Fibroblast of upper back skin (primary cell): ENCODE measurements at regions not wholly inside any gene's neighbourhood (a gene's known extent, or its start where the extent isn't known, plus 50 kb on each side); places are given as distances from the start of the nearest gene placed in this dataset.
"Not testable (repeated sequence)": the region's sequence is repeated elsewhere in the genome, so short reads cannot be mapped to it uniquely, and the experiment has no call there.

Experiments used
- DNase-seq: peaks from one replicate; pipeline ENCODE4 v3.0.0-alpha.2; 2013

- no peak for DNase-seq
Measured at GRCh38 chr9:29290516-29290915, 1717.2 kb upstream of the C9orf72 start.

GRCh38 chr9:29297592-29297991 is 1724.3 kb upstream of the C9orf72 start:
- DNase-seq = no peak

- DNase-seq = peak; percentile 51
Measured at GRCh38 chr9:29311221-29311620, 1737.9 kb upstream of the C9orf72 start.

- no peak for DNase-seq
Measured at GRCh38 chr9:29312327-29312726, 1739.0 kb upstream of the C9orf72 start.

GRCh38 chr9:29319736-29320513 is 1746.6 kb upstream of the C9orf72 start:
- DNase-seq = peak; percentile 30

GRCh38 chr9:29322240-29322639 is 1749.0 kb upstream of the C9orf72 start:
- DNase-seq = no peak

- no peak for DNase-seq
Measured at GRCh38 chr9:29325894-29326293, 1752.6 kb upstream of the C9orf72 start.

GRCh38 chr9:29332789-29333188 is 1759.5 kb upstream of the C9orf72 start:
- peak; percentile 76 for DNase-seq

- DNase-seq = peak; percentile 2
Measured at GRCh38 chr9:29336281-29336680, 1763.0 kb upstream of the C9orf72 start.

GRCh38 chr9:29339387-29339786 is 1766.1 kb upstream of the C9orf72 start:
- no peak for DNase-seq

- peak; percentile 24 for DNase-seq
Measured at GRCh38 chr9:29348999-29349398, 1775.7 kb upstream of the C9orf72 start.

- no peak for DNase-seq
Measured at GRCh38 chr9:29389421-29389820, 1816.1 kb upstream of the C9orf72 start.

GRCh38 chr9:29390859-29391258 is 1817.6 kb upstream of the C9orf72 start:
- no peak for DNase-seq

GRCh38 chr9:29393064-29393463 is 1819.8 kb upstream of the C9orf72 start:
- peak; percentile 63 for DNase-seq

- no peak for DNase-seq
Measured at GRCh38 chr9:29394855-29395254, 1821.6 kb upstream of the C9orf72 start.

GRCh38 chr9:29397148-29397547 is 1823.9 kb upstream of the C9orf72 start:
- no peak for DNase-seq

- DNase-seq = no peak
Measured at GRCh38 chr9:29416204-29416603, 1842.9 kb upstream of the C9orf72 start.

GRCh38 chr9:29422438-29422837 is 1849.2 kb upstream of the C9orf72 start:
- no peak for DNase-seq

GRCh38 chr9:29432191-29432590 is 1858.9 kb upstream of the C9orf72 start:
- DNase-seq = no peak

- not testable (repeated sequence) for DNase-seq
Measured at GRCh38 chr9:29432656-29433055, 1859.4 kb upstream of the C9orf72 start.

GRCh38 chr9:29435368-29435767 is 1862.1 kb upstream of the C9orf72 start:
- DNase-seq = no peak

- DNase-seq = no peak
Measured at GRCh38 chr9:29437526-29437925, 1864.2 kb upstream of the C9orf72 start.

- peak; percentile 58 for DNase-seq
Measured at GRCh38 chr9:29439961-29440360, 1866.7 kb upstream of the C9orf72 start.

GRCh38 chr9:29440449-29440848 is 1867.2 kb upstream of the C9orf72 start:
- no peak for DNase-seq

- DNase-seq = no peak
Measured at GRCh38 chr9:29445751-29446150, 1872.5 kb upstream of the C9orf72 start.
